ENCODE measurements at regions not wholly inside any gene's neighbourhood (a gene's known extent, or its start where the extent isn't known, plus 50 kb on each side); places are given as distances from the start of the nearest gene placed in this dataset.

DNA sequence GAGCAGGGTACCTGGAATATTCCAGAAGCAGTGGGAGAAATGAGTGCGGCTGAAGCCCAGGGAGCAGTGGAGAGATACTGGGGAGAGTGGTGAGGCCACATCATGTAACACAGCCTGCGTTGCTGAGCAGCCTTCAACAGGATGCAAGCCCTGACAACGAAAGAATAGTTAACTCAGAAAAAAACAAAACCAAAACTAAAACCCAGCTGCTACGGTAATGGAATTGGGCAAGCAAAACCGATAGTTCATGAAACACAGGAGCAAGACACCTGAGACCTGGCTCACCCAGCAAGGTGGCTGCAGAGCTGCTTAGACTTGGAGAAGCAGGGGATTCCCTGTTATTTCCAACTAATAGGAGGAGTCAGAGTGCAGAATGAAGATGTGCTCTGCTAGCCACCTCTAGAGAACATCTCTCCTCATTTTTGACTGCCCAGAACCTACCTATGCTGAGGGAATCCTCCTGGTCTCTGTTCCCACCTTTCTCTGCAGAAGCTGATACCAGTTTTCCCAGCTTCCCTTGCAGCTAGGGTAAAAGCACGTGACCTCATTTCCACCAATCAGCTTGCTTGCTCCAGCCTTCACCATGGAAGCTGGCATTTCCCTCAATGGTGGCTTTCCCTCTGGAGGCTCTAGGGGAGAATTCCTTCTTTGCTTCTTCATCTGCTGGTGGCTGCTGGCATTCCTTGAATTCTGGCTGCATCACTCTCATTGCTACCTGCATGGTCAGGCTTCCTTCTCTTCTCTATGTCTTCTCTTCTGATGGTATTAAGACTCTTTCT lies 59.4 kb upstream of the XYLT1 start:
- DNase-seq (ENCODE audit: extremely low read depth, low read depth, low spot score) = no peak

DNA sequence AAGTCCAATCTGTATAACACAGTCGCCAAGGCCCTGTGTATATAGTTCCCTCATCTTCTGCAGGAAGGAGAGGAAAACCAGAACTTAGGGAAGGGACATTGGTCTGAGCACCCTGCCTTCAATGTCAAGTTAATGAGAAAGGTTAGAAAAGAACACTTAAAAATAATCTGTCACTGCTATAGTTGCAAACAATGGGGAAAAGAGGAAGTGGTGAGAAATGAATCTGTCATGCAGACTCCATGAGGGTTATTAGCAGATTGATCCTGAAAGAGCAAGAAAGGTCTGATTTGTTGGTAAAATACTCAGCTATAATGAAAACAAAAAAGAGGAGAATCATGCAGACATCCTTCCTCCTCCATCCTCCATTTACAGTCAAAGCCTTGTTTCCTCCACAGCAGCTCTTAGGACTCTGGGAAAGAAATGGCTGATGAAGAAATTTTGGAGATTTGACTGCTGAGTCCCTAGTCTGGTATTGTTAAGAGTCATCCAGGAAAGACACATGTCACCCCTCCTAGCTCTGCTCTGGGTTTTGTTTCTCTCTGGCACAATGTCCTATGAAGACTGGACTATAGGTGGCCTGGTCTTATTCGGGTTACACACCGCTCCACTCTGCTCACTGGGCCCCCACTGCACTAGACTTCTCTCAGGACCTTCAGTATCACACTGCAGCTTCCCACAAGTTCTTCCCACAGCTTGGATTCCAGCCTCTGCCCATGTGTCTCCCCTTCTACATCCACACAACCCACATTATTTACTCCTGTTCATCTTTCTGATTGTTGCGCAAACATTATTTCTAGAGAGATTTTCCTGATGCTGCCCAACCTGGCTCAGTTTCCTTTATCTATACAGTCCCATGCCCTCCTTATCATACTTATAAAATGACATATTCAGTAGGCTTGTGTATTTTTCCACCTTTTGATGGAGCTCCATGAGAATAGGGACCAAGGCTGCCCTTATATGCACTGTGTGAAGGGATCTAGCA lies 56.5 kb upstream of the XYLT1 start:
- DNase-seq (ENCODE audit: extremely low read depth, low read depth, low spot score) = no peak

DNA sequence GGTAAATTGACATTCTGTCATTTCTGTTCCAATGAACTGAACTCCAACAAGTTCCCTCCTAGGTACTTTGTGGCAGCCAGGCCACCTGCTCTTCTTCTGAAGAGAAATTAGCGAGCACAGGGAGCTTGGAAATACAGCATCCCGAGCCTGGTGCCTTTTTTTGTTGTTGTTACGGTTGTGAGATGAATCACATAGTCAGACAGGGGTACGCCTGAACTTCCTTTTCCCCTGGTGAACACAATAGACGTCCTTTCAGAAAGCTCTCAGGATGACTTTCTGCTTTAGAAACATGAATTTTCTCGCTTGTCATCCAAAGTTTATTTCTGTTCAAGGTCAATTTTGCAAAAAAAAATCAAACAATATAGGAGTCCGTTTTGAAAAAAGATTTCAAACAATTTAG lies 53.9 kb upstream of the XYLT1 start:
- DNase-seq (ENCODE audit: extremely low read depth, low read depth, low spot score) = no peak

DNA sequence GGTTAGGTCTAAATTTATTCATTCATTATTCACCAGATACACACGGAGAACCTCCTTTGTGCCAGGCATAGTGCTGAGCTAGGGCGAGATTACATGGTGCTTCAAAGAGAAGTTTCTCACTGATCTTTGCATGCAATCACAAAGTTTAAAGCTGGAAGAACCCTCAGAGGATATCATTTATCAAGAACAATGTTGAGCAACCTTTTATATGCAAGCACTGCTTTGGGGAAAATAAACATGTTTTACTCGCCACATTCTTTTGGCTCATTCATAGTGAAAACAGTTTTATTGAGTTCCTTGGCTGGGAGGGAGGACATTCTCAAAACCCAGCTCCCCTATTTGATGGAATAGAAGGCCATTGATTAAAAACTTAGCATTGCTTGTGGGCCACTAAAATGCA lies 49.8 kb upstream of the XYLT1 start:
- no peak for DNase-seq (ENCODE audit: extremely low read depth, low read depth, low spot score)

Measured in glomerular endothelial cell (primary cell).